Suprapubic skin (tissue), 4 donors: ENCODE measurements at regions not wholly inside any gene's neighbourhood (a gene's known extent, or its start where the extent isn't known, plus 50 kb on each side); places are given as distances from the start of the nearest gene placed in this dataset.

Experiments used
- DNase-seq, 2 donors: peaks; one replicate each; pipeline ENCODE4 v3.0.0-alpha.2; 2019; ENCODE audit warnings: low spot score in 2 of 2
- H3K27ac ChIP-seq: fragments of 200-600 bp; sonication (generic); one replicate; pipeline ENCODE4 v1.5.1; 2019
- H3K27me3 ChIP-seq: fragments of 200-600 bp; sonication (generic); one replicate; pipeline ENCODE4 v1.5.1; 2019
- H3K36me3 ChIP-seq: fragments of 200-600 bp; sonication (generic); one replicate; pipeline ENCODE4 v1.5.1; 2019
- H3K4me1 ChIP-seq: fragments of 200-600 bp; sonication (generic); one replicate; pipeline ENCODE4 v1.5.1; 2019
- H3K4me3 ChIP-seq: fragments of 200-600 bp; sonication (generic); one replicate; pipeline ENCODE4 v1.5.1; 2019; ENCODE audit warnings: mild to moderate bottlenecking
- H3K9me3 ChIP-seq: fragments of 200-600 bp; sonication (generic); one replicate; pipeline ENCODE4 v1.5.1; 2019
- EP300 ChIP-seq: sonication (generic); formaldehyde crosslinking; IDR thresholded peaks from one replicate; pipeline ENCODE4 v1.6.1; 2017; ENCODE audit warnings: antibody characterized with exemption
- POLR2A ChIP-seq, 2 donors: fragments of 450-650 bp; IDR thresholded peaks; one replicate each; pipeline ENCODE4 v1.6.1; 2017; ENCODE audit warnings: antibody characterized with exemption in 2 of 2, mild to moderate bottlenecking in 2 of 2, moderate library complexity in 2 of 2
- POLR2AphosphoS5 ChIP-seq, 3 donors: sonication (generic); formaldehyde crosslinking; IDR thresholded peaks; one replicate each; pipeline ENCODE4 v1.6.1; 2017; ENCODE audit warnings: antibody characterized with exemption in 3 of 3
- WGBS: methylation state at CpG from one replicate; pipeline ENCODE4 v1.1.5; 2018; 5-methylcytosine and 5-hydroxymethylcytosine counted together
- TF ChIP-seq, protein P1 (sequence below), 2 donors: fragments of 200-600 bp in 1 of 2; fragments of 450-650 bp in 1 of 2; sonication (generic) in 1 of 2; IDR thresholded peaks; one replicate each; pipeline ENCODE4 v1.5.1; 2016 to 2019; ENCODE audit warnings: antibody characterized with exemption in 2 of 2, mild to moderate bottlenecking in 1 of 2, moderate library complexity in 1 of 2

GRCh38 chr9:16951502-16951901 lies 81.0 kb upstream of the BNC2 start:
- no peaks in the 10 kb centered on the region for H3K27me3 ChIP-seq

GRCh38 chr9:16950051-16950450 lies 79.6 kb upstream of the BNC2 start:
- Histone ChIP-seq H3K27me3 (no peaks in the 10 kb centered on the region), H3K4me3 (no peak overlapping the region), H3K4me1 (no peaks in the 10 kb centered on the region), H3K27ac (no peak overlapping the region), H3K9me3 (no peaks in the 10 kb centered on the region), H3K36me3 (no peaks in the 10 kb centered on the region)
- 61% methylated on average over 4 of the region's 4 CpGs for WGBS
- DNase-seq: no peak
- TF ChIP-seq, protein P1, sequence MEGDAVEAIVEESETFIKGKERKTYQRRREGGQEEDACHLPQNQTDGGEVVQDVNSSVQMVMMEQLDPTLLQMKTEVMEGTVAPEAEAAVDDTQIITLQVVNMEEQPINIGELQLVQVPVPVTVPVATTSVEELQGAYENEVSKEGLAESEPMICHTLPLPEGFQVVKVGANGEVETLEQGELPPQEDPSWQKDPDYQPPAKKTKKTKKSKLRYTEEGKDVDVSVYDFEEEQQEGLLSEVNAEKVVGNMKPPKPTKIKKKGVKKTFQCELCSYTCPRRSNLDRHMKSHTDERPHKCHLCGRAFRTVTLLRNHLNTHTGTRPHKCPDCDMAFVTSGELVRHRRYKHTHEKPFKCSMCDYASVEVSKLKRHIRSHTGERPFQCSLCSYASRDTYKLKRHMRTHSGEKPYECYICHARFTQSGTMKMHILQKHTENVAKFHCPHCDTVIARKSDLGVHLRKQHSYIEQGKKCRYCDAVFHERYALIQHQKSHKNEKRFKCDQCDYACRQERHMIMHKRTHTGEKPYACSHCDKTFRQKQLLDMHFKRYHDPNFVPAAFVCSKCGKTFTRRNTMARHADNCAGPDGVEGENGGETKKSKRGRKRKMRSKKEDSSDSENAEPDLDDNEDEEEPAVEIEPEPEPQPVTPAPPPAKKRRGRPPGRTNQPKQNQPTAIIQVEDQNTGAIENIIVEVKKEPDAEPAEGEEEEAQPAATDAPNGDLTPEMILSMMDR (IDR thresholded peaks at IDR 0.05): no peak
- no peak for TF ChIP-seq EP300
- no peak for TF ChIP-seq POLR2AphosphoS5 (IDR thresholded peaks at IDR 0.05)
- no peak for TF ChIP-seq POLR2A (IDR thresholded peaks at IDR 0.05)

More at GRCh38 chr9:16951502-16951901, 81.0 kb upstream of the BNC2 start:
- Histone ChIP-seq H3K4me3 (no peak overlapping the region), H3K36me3 (no peaks in the 10 kb centered on the region), H3K4me1 (no peaks in the 10 kb centered on the region), H3K9me3 (no peaks in the 10 kb centered on the region), H3K27ac (no peak overlapping the region)
- TF ChIP-seq POLR2A (IDR thresholded peaks at IDR 0.05) (no peak), POLR2AphosphoS5 (IDR thresholded peaks at IDR 0.05) (no peak), EP300 (no peak)
- TF ChIP-seq, protein P1 (IDR thresholded peaks at IDR 0.05): no peak
- 92% methylated on average over 2 of the region's 2 CpGs for WGBS
- DNase-seq: no peak

GRCh38 chr9:16930578-16930977 lies 60.1 kb upstream of the BNC2 start:
- Histone ChIP-seq H3K4me3 (no peak overlapping the region), H3K36me3 (no peaks in the 10 kb centered on the region), H3K9me3 (no peaks in the 10 kb centered on the region), H3K27me3 (no peaks in the 10 kb centered on the region), H3K4me1 (no peaks in the 10 kb centered on the region), H3K27ac (no peak overlapping the region)
- no peak for DNase-seq
- no peak for TF ChIP-seq EP300
- TF ChIP-seq POLR2AphosphoS5 (IDR thresholded peaks at IDR 0.05): no peak
- TF ChIP-seq, protein P1 (IDR thresholded peaks at IDR 0.05): no peak
- no peak for TF ChIP-seq POLR2A (IDR thresholded peaks at IDR 0.05)
- WGBS: 91% methylated on average over 2 of the region's 2 CpGs

GRCh38 chr9:16928179-16928945 lies 57.9 kb upstream of the BNC2 start:
- Histone ChIP-seq H3K27ac (no peak overlapping the region), H3K4me1 (no peaks in the 10 kb centered on the region), H3K36me3 (no peaks in the 10 kb centered on the region), H3K4me3 (no peak overlapping the region), H3K9me3 (no peaks in the 10 kb centered on the region), H3K27me3 (no peaks in the 10 kb centered on the region)
- 88% methylated on average over 5 of the region's 5 CpGs for WGBS
- TF ChIP-seq EP300 (no peak), POLR2AphosphoS5 (IDR thresholded peaks at IDR 0.05) (no peak), POLR2A (IDR thresholded peaks at IDR 0.05) (no peak)
- TF ChIP-seq, protein P1 (IDR thresholded peaks at IDR 0.05): no peak
- no peak for DNase-seq

DNA sequence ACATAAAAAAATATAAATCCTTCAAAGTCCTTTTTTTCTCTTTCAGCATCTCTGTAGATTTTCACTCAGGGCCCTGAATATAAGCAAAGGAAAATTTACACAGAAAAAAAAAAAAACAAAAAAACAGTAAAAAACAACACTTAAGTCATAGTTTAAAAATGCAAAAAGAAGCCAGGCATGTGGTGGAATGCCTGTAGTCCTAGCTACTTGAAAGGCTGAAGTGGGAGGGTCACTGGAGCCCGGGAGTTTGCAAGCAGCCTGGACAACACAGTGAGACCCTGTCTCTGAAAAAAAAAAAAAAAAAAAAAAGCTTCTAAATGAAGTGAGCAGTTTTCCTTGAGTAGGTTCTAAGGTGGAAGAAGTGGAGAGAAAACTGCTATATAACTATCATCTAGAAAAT lies 55.0 kb upstream of the BNC2 start:
- no peak overlapping the region for H3K27ac ChIP-seq
- no peak for TF ChIP-seq POLR2A (IDR thresholded peaks at IDR 0.05)
- no peak for TF ChIP-seq EP300
- no peak for TF ChIP-seq POLR2AphosphoS5 (IDR thresholded peaks at IDR 0.05)
- TF ChIP-seq, protein P1 (IDR thresholded peaks at IDR 0.05): no peak
- no peak overlapping the region for H3K4me3 ChIP-seq
- no peaks in the 10 kb centered on the region for H3K9me3 ChIP-seq
- 70% methylated on average over 1 of the region's 1 CpG for WGBS
- no peaks in the 10 kb centered on the region for H3K36me3 ChIP-seq
- no peaks in the 10 kb centered on the region for H3K4me1 ChIP-seq
- H3K27me3 ChIP-seq: no peaks in the 10 kb centered on the region
- DNase-seq: no peak
